DLD1 (cell line): ENCODE measurements at regions not wholly inside any gene's neighbourhood (a gene's known extent, or its start where the extent isn't known, plus 50 kb on each side); places are given as distances from the start of the nearest gene placed in this dataset.
"Not testable (repeated sequence)": the region's sequence is repeated elsewhere in the genome, so short reads cannot be mapped to it uniquely, and the experiment has no call there.

Experiments used
- in situ Hi-C: cut with HindIII; loops from 2 replicates; pipeline ENCODE4 v1.10.0; 2017; ENCODE audit warnings: low sequenced_read_pairs

DNA sequence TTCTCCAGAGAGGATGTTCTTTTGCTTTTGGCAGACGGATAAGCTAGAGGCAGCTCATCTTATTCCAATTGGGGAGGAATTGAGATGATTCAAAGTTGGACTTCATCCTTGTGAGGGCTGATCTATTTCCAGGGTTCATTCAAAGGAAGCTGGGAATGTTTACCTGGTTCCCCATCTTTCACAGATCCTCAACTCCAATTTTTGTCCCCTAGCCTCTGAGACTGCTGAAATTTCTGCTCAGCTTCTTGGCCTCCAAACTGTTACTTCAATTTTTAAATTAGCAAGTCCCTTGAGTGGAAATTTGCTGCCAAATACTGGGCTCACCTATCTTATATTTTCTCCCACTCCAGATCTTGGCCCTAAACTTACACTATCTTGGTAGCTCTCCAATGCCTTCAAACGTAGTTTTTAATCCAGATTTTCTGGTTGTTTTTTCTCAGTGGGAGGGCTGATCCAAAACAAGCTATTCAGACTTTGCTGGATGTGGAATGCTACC is 93.9 kb upstream of the NEK6 start:
- in situ Hi-C loops = no loop called here

DNA sequence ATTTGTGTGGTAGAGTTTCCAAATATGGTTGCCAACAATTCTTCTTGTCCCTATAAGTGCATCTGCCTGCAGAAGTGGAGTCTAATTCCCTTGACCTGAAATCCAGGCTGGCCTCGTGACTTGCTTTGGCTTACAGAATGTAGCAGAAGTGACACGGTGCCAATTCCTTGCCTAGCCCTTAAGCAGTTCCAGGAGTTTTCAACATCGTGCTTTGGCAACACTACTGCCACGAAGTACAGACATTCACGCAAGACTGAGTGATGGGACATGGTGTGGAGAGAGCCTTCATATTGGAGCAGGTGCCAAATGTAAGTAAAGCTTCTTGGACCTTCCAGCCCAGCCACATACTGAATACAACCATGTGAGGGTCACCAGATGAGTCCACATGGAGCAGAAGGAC is 92.9 kb upstream of the NEK6 start:
- in situ Hi-C loops = no loop called here

DNA sequence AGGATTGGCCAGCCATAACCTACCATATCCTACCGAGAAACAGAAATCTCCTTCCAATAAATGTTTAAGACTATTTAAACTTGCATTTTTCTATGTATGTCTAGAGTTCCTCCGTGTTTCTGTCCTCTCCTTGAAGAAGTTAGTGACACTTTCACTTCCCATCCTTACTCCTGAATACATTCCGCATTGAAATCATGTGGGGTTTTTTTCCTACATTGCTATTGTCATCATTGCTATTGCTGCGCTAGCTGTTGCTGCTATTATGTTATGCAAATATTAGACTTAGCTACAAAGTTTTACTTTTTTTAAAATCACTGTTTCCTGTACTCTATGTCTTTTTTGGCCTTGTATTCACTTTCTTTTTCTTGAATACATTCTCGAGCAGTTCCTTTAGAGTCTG is 83.3 kb upstream of the NEK6 start:
- in situ Hi-C loops = no loop called here

DNA sequence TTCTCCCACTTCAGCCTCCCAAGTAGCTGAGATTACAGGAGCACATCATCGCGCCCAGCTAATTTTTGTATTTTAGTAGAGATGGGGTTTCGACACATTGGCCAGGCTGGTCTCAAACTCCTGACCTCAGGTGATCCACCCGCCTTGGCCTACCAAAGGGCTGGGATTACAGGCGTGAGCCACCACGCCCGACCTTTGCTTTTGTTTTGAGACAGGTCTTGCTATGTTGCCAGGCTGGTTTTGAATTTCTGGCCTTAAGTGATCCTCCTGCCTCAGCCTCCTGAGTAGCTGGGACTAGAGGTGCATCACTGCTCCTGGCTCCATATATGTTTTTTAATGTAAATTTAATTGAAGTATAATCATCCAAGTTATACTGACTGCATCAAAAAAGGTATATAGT is 80.2 kb upstream of the NEK6 start:
- in situ Hi-C loops = not testable (repeated sequence)

DNA sequence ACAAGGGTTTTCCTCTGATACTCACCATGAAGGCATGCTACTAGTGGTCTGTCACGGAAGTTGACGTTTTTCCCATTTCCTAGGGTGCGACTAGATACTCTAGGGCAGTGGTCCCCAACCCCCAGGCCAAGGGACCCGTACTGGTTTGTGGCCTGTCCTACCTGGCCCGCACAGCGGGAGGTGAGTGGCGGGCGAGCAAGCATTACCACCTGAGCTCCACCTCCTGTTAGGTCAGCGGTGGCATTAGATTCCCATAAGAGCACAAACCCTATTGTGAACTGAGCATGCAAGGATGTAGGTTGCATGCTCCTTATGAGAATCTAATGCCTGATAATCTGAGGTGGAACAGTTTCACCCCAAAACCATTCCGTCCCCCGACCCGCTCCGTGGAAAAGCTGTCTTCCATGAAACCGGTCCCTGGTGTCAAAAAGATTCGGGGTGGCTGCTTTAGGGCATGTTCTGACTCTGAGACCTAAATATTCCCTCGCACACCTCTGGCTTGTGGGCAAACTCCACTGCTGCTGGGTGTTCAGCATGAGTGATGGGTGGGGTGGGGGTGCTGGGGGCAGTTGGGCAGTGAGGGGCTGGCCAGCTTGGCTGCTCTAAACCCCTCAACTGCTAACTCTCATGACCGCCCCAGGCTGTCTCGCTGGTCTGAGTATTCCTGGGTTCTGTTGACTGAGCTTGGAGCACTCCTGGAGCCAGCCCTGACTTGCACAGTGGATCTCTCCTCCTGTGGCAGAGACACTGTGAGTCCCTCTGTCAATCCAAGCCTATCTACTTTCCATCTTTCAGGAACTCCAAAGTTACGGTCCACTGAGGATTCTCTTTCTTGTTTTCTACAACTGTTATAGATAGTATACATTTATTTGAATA is 78.3 kb upstream of the NEK6 start:
- in situ Hi-C loops = no loop called here

DNA sequence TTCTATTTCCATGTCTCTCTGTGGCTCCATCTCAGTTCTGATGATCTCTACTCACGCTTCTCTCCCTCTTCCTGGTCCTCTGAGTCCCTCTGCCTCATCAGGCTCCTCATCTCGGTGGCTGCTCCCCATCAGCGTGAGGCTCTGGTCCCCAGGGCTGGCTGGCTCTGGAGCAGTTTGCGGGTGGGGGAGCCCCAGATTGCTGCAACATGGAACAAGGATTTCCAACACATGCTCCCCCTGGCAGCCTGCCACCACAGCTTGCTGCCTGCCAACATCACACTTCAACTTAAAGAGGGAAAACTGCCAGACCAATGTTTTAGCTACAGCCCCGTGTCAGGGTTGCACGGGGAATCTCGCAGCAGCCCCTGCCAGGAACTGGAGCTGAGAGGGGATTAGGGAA is 77.2 kb upstream of the NEK6 start:
- in situ Hi-C loops = no loop called here

DNA sequence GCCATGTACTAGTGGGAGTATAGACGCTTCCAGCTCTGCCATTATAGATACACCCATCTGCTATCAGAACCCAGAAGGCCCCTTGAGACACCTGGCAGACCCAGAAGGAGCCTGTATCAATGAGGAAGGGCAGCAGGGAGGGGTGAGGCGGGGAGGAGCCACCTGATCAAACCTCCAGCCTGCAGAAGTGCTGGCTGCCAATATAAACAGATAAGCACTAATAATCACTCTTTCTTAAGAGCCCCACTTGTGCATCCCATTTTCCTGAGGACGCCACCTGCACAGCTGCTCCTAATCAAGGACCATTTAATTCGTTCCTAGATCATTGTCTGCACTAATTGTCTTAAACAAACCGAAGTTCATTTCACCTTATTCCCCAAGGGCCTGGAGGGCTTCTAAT is 75.0 kb upstream of the NEK6 start:
- in situ Hi-C loops = no loop called here

DNA sequence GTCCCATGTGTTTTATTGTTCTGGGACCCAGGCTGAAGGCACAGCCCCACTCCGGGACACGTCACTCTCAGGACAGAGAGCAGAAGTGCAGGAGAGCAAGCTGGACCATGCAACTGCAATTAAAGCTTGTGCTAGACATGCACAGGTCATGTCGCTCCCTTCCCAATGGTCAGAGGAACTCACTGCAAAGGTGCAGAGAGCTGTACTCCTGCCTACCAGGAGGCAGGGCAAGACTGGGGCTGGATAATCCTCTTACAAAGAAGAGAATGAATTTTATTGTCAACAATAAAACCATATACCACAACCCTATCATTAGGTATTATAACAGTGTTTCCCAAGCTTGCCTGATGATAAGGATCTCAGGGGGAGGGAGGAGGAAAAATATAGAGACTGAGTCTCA is 74.0 kb upstream of the NEK6 start:
- in situ Hi-C loops = no loop called here

DNA sequence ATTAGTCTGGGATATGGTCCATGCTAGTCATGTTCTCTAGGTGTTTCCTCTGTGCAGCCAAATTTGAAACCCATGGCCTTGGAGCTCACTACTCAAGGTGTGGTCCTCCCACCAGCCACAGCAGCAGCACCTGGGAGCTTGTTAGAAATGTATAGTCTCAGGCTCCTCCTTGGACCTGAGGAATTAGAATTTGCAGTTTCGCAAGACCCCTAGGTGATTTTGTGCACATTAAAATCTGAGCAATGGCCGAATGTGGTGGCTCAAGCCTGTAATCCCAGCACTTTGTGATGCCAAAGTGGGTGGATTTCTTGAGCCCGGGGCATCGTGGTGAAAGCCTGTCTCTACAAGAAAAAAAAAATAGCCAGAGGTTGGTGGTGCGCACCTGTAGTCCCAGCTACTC is 72.3 kb upstream of the NEK6 start:
- in situ Hi-C loops = no loop called here

DNA sequence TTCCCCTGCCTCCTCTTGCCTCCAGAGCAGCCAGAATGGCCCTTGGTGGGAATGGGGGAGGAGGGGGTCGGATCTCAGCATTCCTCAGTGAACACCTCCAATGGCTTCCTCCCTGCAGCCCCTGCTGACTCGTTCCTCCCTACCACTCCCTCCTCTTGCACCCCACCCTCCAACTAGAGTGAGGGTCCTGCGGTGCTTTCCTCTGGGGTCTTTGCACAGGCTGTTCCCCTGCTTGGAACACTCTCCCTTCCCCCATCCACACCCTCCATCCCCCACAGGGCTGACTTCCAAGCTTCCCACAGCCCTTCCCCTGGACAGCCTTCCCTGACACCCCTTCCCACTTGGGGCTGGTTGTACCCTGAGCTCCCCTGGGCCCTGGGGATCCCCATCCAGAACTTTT is 70.4 kb upstream of the NEK6 start:
- in situ Hi-C loops = no loop called here

DNA sequence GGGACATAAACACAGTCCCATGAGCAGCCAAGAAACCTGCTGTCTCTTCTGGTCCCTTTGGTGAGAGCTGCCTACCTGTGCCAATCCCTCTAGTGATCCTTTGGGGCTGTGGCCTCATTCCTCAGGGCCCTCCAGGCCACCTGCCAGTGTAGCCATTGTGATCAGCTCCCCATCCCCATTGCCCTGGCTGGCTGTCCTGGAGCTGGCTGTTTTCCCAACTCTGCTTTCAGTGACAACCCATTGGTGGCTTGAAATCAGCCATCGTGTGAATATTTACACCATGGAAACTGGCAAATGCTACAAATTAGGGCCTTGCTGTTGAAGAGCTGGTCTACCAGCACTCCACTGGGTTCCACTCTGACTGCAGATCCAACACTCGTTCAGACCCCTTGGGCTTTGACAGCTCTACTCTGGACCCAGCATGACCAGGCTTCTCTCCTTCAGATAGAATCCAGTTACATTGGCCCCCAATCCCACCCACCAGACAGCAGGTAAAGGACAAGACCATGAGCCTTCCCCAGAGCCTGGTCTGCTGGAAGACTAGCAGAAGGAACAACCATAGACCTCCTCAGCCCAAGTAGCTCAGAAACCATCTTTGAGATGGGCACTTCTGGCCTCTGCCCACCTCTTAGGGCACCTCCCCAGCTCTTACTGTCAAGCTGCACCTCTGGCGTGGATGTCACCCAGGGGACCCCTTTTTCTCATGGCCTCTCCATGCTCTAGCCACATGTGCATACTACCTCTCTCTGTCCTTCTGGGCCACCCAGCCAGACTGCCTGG is 69.2 kb upstream of the NEK6 start:
- in situ Hi-C loops = no loop called here

DNA sequence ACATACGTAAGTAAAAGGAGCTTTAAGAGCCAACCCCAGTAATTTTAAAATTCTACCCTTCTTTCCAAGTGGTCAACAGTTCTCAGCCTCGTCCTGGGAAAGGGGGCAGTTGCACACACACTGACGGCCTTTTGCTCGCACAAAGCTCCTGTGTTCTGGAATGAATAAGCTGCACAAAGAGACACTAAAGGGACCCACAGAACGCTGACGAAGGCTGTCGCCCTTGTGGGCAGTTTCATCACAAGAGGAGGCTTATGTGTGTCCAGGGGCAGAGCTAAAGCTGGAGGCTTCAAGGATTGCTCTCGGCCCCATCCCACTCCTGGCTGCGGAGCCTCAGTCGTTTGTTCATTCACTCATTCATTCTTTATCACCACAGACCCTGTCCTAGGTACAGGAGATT is 67.0 kb upstream of the NEK6 start:
- in situ Hi-C loops = no loop called here

DNA sequence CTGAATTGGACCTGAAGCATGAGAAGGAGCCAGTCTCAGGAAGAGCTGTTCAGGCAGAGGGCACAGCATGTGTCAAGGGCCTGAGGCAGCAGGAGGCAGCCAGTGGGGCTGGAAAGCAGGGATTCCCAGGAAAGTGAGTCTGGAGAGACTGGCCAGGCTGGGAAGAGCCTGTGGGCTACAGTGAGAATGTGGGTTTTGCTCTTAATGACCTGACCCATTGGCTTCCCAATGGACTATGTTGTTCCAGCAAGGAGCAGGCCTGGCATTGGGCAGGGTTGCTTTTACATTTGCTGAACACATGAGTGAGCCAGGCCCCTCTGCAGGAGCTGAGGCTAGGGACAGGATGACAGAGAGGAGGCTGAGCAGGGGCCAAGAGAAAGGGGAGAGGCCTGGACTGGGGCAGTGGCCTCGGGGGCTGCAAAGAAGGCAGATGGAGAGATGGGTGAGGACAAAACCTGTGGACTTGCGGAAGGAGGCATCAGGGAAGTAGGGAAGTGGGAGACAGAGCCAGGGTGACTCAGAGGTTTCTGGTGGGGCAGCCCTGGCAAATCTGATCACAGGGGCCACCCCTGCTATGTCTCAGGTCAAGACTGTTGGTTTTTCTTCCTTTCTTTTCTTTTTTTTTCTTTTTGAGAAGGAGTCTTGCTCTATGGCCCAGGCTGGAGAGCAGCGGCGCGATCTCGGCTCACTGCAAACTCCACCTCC is 65.9 kb upstream of the NEK6 start:
- in situ Hi-C loops = no loop called here

DNA sequence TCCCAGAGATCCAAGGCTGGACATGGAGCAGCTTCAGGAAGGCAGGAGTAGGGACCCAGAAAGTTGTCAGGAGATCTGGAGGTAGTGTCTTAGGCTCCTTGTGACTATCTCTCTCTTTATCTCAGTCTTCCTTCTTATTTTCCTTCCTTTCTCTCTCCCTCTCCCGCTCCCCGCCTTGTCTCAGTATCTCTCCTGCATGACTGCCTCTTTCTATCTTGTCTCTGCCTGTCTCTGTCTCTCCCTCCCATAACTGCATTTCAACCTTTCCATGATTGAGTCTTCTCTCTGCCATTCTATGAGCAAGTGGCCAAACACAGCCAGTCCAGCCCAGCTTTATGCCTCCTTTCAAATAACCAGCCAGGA is 61.0 kb upstream of the NEK6 start:
- in situ Hi-C loops = no loop called here

DNA sequence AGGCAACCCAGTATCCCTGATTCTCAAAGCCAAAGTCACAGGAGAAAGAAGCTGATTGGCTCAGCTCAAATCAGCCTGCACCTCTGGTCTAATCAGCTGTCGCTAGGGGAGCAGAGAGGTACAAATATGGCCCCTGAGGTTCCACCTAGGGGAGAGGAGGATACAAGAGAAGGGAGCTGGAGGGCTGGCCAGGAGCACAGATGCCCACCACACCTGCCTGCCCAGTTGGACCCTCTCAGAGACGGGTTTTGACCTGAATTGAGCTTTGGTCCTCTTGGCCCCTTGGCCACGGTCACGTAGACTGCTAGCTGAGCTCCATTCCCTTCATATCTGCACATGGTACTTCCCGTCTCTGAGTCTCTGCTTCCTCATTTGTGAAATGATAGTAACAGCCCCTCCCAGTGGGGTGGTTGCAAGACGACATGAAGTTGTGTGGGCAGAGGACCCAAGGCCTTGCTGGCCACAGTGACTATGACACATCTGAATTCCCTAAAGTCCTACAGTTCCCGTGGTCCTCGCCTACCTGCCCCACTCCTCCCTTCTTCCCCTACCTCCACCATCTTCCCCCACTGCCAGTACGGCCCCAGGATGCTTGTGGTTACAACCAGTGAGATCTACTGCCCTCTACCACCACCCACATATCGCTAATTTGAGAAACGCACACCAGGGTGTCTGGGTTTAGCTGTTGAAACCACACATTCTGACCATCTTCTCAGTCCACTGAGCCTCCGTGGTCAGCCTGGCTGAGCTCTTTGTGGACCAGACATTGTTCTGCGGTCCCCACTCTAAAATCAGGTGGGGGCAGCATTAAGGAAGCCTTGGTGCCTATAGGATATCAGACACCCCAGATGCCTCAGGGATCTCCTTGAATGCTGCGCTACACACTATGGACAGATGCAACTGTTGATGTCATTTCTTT is 60.3 kb upstream of the NEK6 start:
- in situ Hi-C loops = no loop called here

DNA sequence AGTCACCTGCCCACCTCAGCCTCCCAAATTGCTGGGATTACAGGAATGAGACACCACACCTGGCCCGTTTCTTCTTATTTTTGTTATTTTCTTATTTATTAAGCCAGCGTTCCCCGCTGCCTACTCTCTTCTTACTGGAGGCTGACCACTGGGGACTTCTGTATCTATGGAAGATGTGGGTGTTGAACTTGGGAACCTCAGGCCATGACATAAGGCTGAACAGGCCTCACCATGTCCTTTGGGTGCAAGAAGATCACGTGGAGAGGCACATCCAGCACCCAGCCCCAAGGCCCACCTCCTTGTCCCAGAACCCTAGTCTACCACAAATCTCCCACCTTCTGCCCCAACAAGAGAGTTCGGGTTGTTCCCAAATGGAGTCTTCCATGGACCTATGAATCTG is 59.4 kb upstream of the NEK6 start:
- in situ Hi-C loops = no loop called here

DNA sequence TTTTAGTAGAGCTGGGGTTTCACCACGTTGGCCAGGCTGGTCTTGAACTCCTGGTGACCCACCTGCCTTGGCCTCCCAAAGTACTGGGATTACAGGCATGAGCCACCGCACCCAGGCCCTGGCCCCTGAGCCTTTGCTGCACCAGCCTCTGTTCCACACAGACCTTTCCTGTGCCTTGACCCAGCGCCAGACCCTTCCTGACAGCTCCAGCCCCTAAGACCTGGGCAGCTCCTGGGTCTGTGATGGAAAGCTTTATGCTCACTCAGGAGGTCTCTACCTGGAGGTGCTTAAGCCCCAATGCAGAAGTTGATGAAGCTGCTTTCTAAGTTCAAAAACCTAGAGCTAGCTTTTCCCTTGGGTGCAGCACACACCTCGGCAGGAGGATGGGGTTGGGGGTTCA is 58.8 kb upstream of the NEK6 start:
- in situ Hi-C loops = no loop called here

DNA sequence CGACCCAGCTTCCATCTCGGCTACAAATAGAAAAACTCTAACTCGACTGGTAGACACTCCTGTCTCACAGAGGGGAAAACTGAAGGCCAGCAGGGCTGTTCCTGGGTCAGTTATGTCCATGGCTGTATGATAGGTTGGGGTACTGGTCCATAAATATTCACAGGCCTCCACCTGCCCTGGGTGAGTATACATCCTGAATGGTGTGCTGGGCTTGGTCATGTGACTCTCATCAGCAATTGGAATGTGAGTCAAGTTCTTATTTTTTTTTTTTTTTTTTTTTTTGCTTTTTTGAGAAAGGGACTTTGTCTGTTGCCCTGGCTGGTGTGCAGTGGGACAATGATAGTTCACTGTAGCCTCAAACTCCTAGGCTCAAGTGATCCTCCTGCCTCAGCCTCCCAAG is 58.3 kb upstream of the NEK6 start:
- in situ Hi-C loops = no loop called here

DNA sequence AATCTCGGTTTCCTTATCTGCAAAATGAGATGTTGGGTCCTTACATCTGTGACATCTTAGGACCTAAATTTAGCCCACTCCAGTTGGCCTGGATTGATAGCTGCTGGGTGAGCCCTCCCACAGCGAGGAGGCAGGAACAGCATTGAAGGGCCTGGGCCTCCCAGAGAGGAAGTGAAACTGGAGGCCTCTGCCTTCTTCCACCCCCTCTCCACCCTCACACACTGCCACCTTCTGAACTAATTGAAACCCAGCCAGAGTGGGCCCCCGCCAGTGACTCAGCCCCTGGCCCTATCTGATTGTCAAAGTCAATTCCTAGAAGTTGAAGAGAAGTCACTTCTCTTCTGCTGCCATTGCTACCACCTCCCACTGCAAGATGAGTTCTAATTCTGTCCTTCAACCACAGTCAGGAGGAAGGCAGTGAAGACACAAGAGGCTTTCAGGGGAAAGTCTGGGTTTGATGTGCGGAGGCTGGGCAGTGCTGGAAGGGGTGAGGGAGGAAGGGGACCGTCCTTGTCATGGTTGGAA is 55.2 kb upstream of the NEK6 start:
- in situ Hi-C loops = no loop called here

DNA sequence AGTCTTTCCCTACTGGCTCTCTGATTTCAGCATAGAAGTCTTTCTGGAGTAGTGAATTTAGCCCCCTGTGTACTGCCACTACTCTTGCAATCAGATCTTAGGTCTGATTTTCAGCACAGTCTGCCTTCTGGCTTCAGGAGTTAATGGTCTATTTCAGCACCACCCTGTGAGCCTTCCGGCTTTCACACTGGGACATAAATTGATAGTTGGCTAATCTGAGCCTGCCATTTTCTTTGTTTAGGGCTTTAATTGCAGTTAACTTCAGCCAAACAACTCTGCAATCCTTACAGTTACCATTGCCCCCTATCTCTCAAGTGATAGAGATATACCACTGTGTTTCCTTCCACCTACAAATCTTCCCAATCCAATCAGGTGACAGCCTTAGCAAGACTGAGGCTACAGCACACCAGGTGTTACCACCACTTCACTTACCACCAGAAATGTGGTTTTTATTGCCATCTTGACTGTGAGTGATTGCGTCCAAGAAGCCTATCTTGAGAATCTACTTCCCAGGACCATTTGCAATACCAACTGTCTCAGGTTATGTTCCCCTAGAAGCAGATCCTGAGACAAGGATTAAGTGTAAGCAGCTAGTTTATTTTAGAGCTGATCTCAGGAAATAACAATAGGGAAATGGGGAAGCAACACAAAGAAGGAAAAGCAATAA is 51.9 kb upstream of the NEK6 start:
- in situ Hi-C loops = no loop called here
